NCI-H82 treated with DMSO at 0.1 percent for 48 hours (cell line): ENCODE measurements at regions not wholly inside any gene's neighbourhood (a gene's known extent, or its start where the extent isn't known, plus 50 kb on each side); places are given as distances from the start of the nearest gene placed in this dataset.

Source experiments
- DNase-seq: peaks from one replicate; lab custom pipeline; 2025; ENCODE audit not compliant: unreplicated experiment; lab: John Stamatoyannopoulos, UW

- DNase-seq = no peak
Observed at GRCh38 chr9:26193237-26193636, 515.0 kb upstream of the TUSC1 start.

GRCh38 chr9:26191711-26192110 is 513.5 kb upstream of the TUSC1 start:
- no peak for DNase-seq

- no peak for DNase-seq
Observed at GRCh38 chr9:26181836-26182235, 503.6 kb upstream of the TUSC1 start.

- no peak for DNase-seq
Observed at GRCh38 chr9:26176628-26177027, 498.4 kb upstream of the TUSC1 start.

GRCh38 chr9:26175264-26175663 is 497.0 kb upstream of the TUSC1 start:
- DNase-seq = no peak

- no peak for DNase-seq
Observed at GRCh38 chr9:26172301-26172700, 494.1 kb upstream of the TUSC1 start.

GRCh38 chr9:26171691-26172090 is 493.4 kb upstream of the TUSC1 start:
- DNase-seq = no peak

GRCh38 chr9:26170190-26170589 is 491.9 kb upstream of the TUSC1 start:
- no peak for DNase-seq

- no peak for DNase-seq
Observed at GRCh38 chr9:26169708-26170107, 491.5 kb upstream of the TUSC1 start.

- DNase-seq = no peak
Observed at GRCh38 chr9:26166537-26166936, 488.3 kb upstream of the TUSC1 start.

GRCh38 chr9:26165426-26165825 is 487.2 kb upstream of the TUSC1 start:
- no peak for DNase-seq

- no peak for DNase-seq
Observed at GRCh38 chr9:26163931-26164330, 485.7 kb upstream of the TUSC1 start.

- no peak for DNase-seq
Observed at GRCh38 chr9:26159575-26160392, 481.5 kb upstream of the TUSC1 start.

- DNase-seq = no peak
Observed at GRCh38 chr9:26158631-26159150, 480.4 kb upstream of the TUSC1 start.

- DNase-seq = no peak
Observed at GRCh38 chr9:26157411-26157810, 479.2 kb upstream of the TUSC1 start.

GRCh38 chr9:26152350-26152749 is 474.1 kb upstream of the TUSC1 start:
- DNase-seq = no peak

GRCh38 chr9:26148128-26148527 is 469.9 kb upstream of the TUSC1 start:
- DNase-seq = no peak

GRCh38 chr9:26145938-26146337 is 467.7 kb upstream of the TUSC1 start:
- DNase-seq = no peak

GRCh38 chr9:26142631-26143030 is 464.4 kb upstream of the TUSC1 start:
- no peak for DNase-seq

GRCh38 chr9:26142201-26142600 is 464.0 kb upstream of the TUSC1 start:
- DNase-seq = no peak

GRCh38 chr9:26133537-26133936 is 455.3 kb upstream of the TUSC1 start:
- no peak for DNase-seq

- no peak for DNase-seq
Observed at GRCh38 chr9:26132746-26133312, 454.6 kb upstream of the TUSC1 start.

GRCh38 chr9:26131886-26132285 is 453.6 kb upstream of the TUSC1 start:
- no peak for DNase-seq
